DOHH2 (cell line): ENCODE measurements at regions not wholly inside any gene's neighbourhood (a gene's known extent, or its start where the extent isn't known, plus 50 kb on each side); places are given as distances from the start of the nearest gene placed in this dataset.

Source experiments
- H3F3A ChIP-seq: fragments of 200-600 bp; sonication (generic), shearing (Covaris generic); 2 replicates; pipeline ENCODE4 v1.6.0; 2016; ENCODE audit warnings: antibody characterized with exemption, mild to moderate bottlenecking; ENCODE audit not compliant: control insufficient read depth, insufficient read depth
- H3K27ac ChIP-seq: fragments of 200-600 bp; sonication (generic); 2 replicates; pipeline ENCODE4 v1.5.1; 2014; ENCODE audit warnings: low read depth, mild to moderate bottlenecking, low read length, moderate library complexity
- H3K27me3 ChIP-seq: fragments of 200-600 bp; sonication (generic); 2 replicates; pipeline ENCODE4 v1.6.1; 2014; ENCODE audit warnings: mild to moderate bottlenecking, low read length, mixed read lengths; ENCODE audit not compliant: control insufficient read depth
- H3K36me3 ChIP-seq: fragments of 200-600 bp; sonication (generic); 2 replicates; pipeline ENCODE4 v1.6.1; 2014; ENCODE audit warnings: mild to moderate bottlenecking, low read length, moderate library complexity, mixed read lengths; ENCODE audit not compliant: control insufficient read depth
- H3K4me1 ChIP-seq: fragments of 200-600 bp; sonication (generic); 2 replicates; pipeline ENCODE4 v1.6.1; 2014; ENCODE audit warnings: mild to moderate bottlenecking, low read length, mixed read lengths; ENCODE audit not compliant: control insufficient read depth
- H3K4me2 ChIP-seq: fragments of 200-600 bp; sonication (generic); 2 replicates; pipeline ENCODE4 v1.6.0; 2014; ENCODE audit warnings: mild to moderate bottlenecking, low read length, moderate library complexity
- H3K4me3 ChIP-seq: fragments of 200-600 bp; sonication (generic); 2 replicates; pipeline ENCODE4 v1.5.1; 2014; ENCODE audit warnings: mild to moderate bottlenecking, low read length, mixed read lengths
- H3K79me2 ChIP-seq: fragments of 200-600 bp; sonication (generic); 2 replicates; pipeline ENCODE4 v1.6.1; 2014; ENCODE audit warnings: mild to moderate bottlenecking, low read length, mixed read lengths; ENCODE audit not compliant: control insufficient read depth
- H3K9me2 ChIP-seq: fragments of 200-600 bp; sonication (generic); replicated peaks from 2 replicates; pipeline ENCODE4 v1.6.1; 2014; ENCODE audit warnings: mild to moderate bottlenecking, low read length, mixed read lengths; ENCODE audit not compliant: control insufficient read depth
- H3K9me3 ChIP-seq: fragments of 200-600 bp; sonication (generic); 2 replicates; pipeline ENCODE4 v1.6.1; 2014; ENCODE audit warnings: antibody characterized with exemption, low read length, mixed read lengths; ENCODE audit not compliant: control insufficient read depth, insufficient read depth
- H4K20me1 ChIP-seq: fragments of 200-600 bp; sonication (generic); 2 replicates; pipeline ENCODE4 v1.6.0; 2014; ENCODE audit warnings: low read depth, mild to moderate bottlenecking, antibody characterized with exemption, low read length, moderate library complexity; ENCODE audit not compliant: control insufficient read depth, insufficient read depth
- EZH2phosphoT487 ChIP-seq: fragments of 200-600 bp; sonication (generic); IDR thresholded peaks from 2 replicates; pipeline ENCODE4 v1.6.1; 2017; ENCODE audit warnings: borderline replicate concordance, mild to moderate bottlenecking, antibody characterized with exemption, low read length, moderate library complexity, mixed read lengths
- TF ChIP-seq, protein P1 (sequence below): fragments of 200-600 bp; sonication (generic); IDR thresholded peaks from one replicate; pipeline ENCODE4 v1.5.1; 2014; ENCODE audit warnings: antibody characterized with exemption, mild to moderate bottlenecking, low read depth, low read length; ENCODE audit not compliant: poor library complexity, severe bottlenecking

GRCh38 chr3:20388971-20389370 lies 203.0 kb upstream of the SGO1 start:
- Histone ChIP-seq H3K4me3 (no peak overlapping the region), H3K4me2 (no peak overlapping the region), H3K36me3 (no peaks in the 10 kb centered on the region), H3F3A (no peaks in the 10 kb centered on the region), H4K20me1 (no peaks in the 10 kb centered on the region), H3K9me2 (no peaks in the 10 kb centered on the region), H3K27ac (no peak overlapping the region), H3K9me3 (no peaks in the 10 kb centered on the region), H3K27me3 (peaks cover 3% of the 10 kb centered on the region), H3K4me1 (no peaks in the 10 kb centered on the region), H3K79me2 (no peaks in the 10 kb centered on the region)
- TF ChIP-seq EZH2phosphoT487 = no peak
- TF ChIP-seq, protein P1, sequence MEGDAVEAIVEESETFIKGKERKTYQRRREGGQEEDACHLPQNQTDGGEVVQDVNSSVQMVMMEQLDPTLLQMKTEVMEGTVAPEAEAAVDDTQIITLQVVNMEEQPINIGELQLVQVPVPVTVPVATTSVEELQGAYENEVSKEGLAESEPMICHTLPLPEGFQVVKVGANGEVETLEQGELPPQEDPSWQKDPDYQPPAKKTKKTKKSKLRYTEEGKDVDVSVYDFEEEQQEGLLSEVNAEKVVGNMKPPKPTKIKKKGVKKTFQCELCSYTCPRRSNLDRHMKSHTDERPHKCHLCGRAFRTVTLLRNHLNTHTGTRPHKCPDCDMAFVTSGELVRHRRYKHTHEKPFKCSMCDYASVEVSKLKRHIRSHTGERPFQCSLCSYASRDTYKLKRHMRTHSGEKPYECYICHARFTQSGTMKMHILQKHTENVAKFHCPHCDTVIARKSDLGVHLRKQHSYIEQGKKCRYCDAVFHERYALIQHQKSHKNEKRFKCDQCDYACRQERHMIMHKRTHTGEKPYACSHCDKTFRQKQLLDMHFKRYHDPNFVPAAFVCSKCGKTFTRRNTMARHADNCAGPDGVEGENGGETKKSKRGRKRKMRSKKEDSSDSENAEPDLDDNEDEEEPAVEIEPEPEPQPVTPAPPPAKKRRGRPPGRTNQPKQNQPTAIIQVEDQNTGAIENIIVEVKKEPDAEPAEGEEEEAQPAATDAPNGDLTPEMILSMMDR = no peak

GRCh38 chr3:20380295-20380694 lies 194.3 kb upstream of the SGO1 start:
- Histone ChIP-seq H3K79me2 (no peaks in the 10 kb centered on the region), H4K20me1 (no peaks in the 10 kb centered on the region), H3K9me3 (no peaks in the 10 kb centered on the region), H3K4me3 (no peak overlapping the region), H3K4me2 (no peak overlapping the region), H3K27ac (no peak overlapping the region), H3F3A (no peaks in the 10 kb centered on the region), H3K4me1 (no peaks in the 10 kb centered on the region), H3K9me2 (no peaks in the 10 kb centered on the region), H3K27me3 (no peaks in the 10 kb centered on the region), H3K36me3 (no peaks in the 10 kb centered on the region)
- TF ChIP-seq, protein P1 = no peak
- TF ChIP-seq EZH2phosphoT487 = no peak

DNA sequence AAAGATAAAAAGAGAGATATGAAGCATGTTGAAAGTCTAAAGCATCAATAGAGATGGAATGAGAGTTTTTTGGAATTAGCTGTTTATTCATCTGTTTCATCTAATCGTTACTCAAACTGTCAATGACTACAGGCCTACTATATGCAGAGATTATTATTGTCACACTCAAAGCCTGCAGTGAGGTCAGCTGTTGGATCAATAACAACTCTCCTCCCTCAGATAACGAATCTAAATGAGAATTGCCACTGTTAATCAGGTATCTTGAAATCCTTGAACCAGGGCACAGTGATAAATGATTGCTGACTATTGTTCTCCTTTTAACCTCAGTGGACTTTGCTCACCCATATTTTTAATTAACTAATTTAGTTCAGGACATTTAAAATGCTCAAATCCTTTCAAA lies 192.3 kb upstream of the SGO1 start:
- H3K4me2 ChIP-seq = no peak overlapping the region
- H3K4me1 ChIP-seq = no peaks in the 10 kb centered on the region
- H3K27me3 ChIP-seq = no peaks in the 10 kb centered on the region
- no peaks in the 10 kb centered on the region for H3K9me3 ChIP-seq
- no peaks in the 10 kb centered on the region for H3K36me3 ChIP-seq
- no peaks in the 10 kb centered on the region for H3F3A ChIP-seq
- H3K79me2 ChIP-seq = no peaks in the 10 kb centered on the region
- H3K4me3 ChIP-seq = no peak overlapping the region
- H4K20me1 ChIP-seq = no peaks in the 10 kb centered on the region
- H3K27ac ChIP-seq = no peak overlapping the region
- TF ChIP-seq, protein P1 = no peak
- TF ChIP-seq EZH2phosphoT487 = no peak
- no peaks in the 10 kb centered on the region for H3K9me2 ChIP-seq
